Naive thymus-derived CD8-positive, alpha-beta T cell (primary cell): ENCODE measurements at regions not wholly inside any gene's neighbourhood (a gene's known extent, or its start where the extent isn't known, plus 50 kb on each side); places are given as distances from the start of the nearest gene placed in this dataset.
"Not testable (repeated sequence)": the region's sequence is repeated elsewhere in the genome, so short reads cannot be mapped to it uniquely, and the experiment has no call there.

ENCODE experiments used
- ATAC-seq, 2 donors: fragments of 150-1000 bp; cut with Tn5 transposase in 1 of 2; sonication (Bioruptor Pico), chemical (Tn5 transposase) in 1 of 2; 1 replicate in 1 of 2; 2 replicates in 1 of 2; pipeline ENCODE4 v1.10.0; 2021; ENCODE audit warnings: mild to moderate bottlenecking in 2 of 2, moderate library complexity in 2 of 2
- POLR2A ChIA-PET: fragments of 350-600 bp; sonication (Branson Sonifier 250); formaldehyde crosslinking; loops from one replicate; lab custom pipeline; 2021; ENCODE audit warnings: antibody characterized with exemption; lab: Charles Lee
- DNase-seq, 10 donors: peaks; one replicate each; pipeline versions ENCODE4 v3.0.0 to v3.0.0-alpha.2; 2020 to 2022
- H3K27ac Mint-ChIP-seq, 10 donors: one replicate each; pipeline ENCODE4 v1.8.0; 2020 to 2022; ENCODE audit warnings: mild to moderate bottlenecking in 10 of 10, mixed read lengths in 10 of 10, moderate library complexity in 4 of 10, inconsistent platforms in 1 of 10
- H3K27me3 Mint-ChIP-seq, 5 donors: one replicate each; pipeline ENCODE4 v1.8.0; 2021 to 2022; ENCODE audit warnings: mixed read lengths in 5 of 5
- H3K36me3 Mint-ChIP-seq, 3 donors: one replicate each; pipeline ENCODE4 v1.8.0; 2020 to 2022; ENCODE audit warnings: mixed read lengths in 3 of 3, mild to moderate bottlenecking in 2 of 3, inconsistent platforms in 1 of 3
- H3K4me1 Mint-ChIP-seq, 4 donors: one replicate each; pipeline ENCODE4 v1.8.0; 2021 to 2022; ENCODE audit warnings: mixed read lengths in 4 of 4
- H3K4me3 Mint-ChIP-seq, 10 donors: one replicate each; pipeline ENCODE4 v1.8.0; 2020 to 2022; ENCODE audit warnings: mild to moderate bottlenecking in 10 of 10, mixed read lengths in 10 of 10, moderate library complexity in 6 of 10, inconsistent platforms in 1 of 10
- H3K9me3 Mint-ChIP-seq, 9 donors: one replicate each; pipeline ENCODE4 v1.8.0; 2020 to 2022; ENCODE audit warnings: mixed read lengths in 9 of 9, mild to moderate bottlenecking in 3 of 9, inconsistent platforms in 1 of 9, moderate library complexity in 1 of 9

DNA sequence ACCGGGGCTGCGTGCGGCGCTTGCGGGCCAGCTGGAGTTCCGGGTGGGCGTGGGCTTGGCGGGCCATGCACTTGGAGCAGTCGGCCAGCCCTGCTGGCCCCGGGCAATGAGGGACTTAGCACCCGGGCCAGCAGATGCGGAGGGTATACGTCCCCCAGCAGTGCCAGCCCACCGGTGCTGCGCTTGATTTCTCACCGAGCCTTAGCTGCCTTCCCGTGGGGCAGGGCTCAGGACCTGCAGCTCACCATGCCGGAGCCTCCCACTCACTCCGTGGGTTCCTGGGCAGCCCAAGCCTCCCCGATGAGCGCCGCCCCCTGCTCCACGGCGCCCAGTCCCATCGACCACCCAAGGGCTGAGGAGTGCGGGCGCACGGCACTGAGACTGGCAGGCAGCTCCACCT is 51.4 kb upstream of the INPP4B start:
- ATAC-seq, H3K4me3 Mint-ChIP-seq, POLR2A ChIA-PET, H3K27me3 Mint-ChIP-seq, H3K27ac Mint-ChIP-seq, DNase-seq, H3K4me1 Mint-ChIP-seq: not testable (repeated sequence)
- Mint-ChIP-seq H3K36me3 (peaks cover 0 to 15% (median 5%) of the 10 kb centered on the region in 3 donors), H3K9me3 (peaks cover 11 to 39% (median 24%) of the 10 kb centered on the region in 9 donors)

DNA sequence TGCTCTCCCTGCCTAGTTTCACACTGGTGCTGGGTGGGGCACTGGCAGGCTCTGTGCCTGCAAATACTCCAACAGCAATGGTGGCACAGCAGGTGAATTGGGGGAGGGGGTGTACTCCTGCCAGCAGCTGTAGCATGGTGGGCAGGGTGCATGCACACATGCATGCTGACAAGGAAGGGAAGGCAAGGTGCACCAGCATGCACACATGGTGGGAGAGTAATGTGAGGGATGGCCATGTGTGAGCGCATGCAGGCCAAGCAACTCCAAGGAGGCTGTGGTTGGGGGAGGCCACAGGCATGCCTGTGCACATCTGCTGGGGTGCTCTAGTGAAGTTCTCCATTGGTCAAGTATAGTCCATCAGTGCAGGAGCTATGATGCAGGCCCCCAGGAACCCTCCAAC is 54.5 kb upstream of the INPP4B start:
- peaks cover 0 to 9% (median 0%) of the 10 kb centered on the region in 3 donors for H3K36me3 Mint-ChIP-seq
- POLR2A ChIA-PET, result no interaction called here
- peaks cover 0 to 23% (median 8%) of the 10 kb centered on the region in 9 donors for H3K9me3 Mint-ChIP-seq
- DNase-seq, result no peak
- no peaks in the 10 kb centered on the region for H3K4me1 Mint-ChIP-seq
- H3K27me3 Mint-ChIP-seq, result peaks cover 0 to 9% (median 2%) of the 10 kb centered on the region in 5 donors
- no peak for ATAC-seq
- H3K27ac Mint-ChIP-seq, result no peak overlapping the region
- H3K4me3 Mint-ChIP-seq, result no peak overlapping the region

DNA sequence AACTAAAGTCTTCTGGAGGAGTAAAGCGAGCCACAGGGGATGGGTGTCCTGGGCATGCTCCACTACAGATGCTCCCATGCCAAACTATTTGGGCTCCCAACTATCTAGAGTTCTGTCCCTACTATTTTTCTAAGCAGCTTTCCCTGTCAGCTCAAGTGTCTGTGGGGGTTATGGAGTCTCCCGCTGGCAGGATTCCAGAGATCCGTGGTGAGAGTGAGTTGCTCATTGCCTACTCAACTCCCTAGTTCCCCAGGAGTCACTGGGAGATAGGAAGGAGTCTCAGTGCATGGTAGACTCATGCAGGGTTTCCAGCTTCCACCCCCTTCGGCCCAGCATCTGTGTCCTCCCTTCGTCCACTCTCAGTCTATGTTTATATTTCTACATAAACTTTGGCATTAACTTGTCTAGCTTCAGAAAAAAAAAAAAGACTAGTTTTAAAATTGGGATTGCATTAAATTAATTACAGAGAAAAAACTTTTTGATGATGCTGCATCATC is 55.1 kb upstream of the INPP4B start:
- Mint-ChIP-seq H3K4me3 (no peak overlapping the region), H3K27me3 (peaks cover 0 to 12% (median 2%) of the 10 kb centered on the region in 5 donors), H3K4me1 (no peaks in the 10 kb centered on the region), H3K27ac (no peak overlapping the region), H3K9me3 (peaks cover 0 to 20% (median 14%) of the 10 kb centered on the region in 9 donors), H3K36me3 (peaks cover 0 to 8% (median 0%) of the 10 kb centered on the region in 3 donors)
- DNase-seq, result no peak
- ATAC-seq, result no peak
- POLR2A ChIA-PET, result no interaction called here

DNA sequence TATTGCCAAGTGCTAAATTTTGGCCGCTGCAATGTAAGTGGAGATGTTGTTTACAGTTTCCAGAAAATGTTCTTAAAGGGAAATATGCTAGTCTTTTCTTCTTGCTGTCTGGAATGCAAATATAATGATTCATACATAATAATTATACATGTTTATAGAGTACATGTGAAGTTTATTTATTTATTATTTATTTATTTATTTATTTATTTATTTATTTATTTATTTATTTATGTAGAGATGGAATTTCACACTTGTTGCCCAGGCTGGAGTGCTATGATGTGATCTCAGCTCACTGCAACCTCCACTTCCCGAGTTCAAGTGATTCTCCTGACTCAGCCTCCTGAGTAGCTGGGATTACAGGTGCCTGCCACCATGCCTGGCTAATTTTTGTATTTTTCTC is 57.5 kb upstream of the INPP4B start:
- H3K36me3 Mint-ChIP-seq, H3K27ac Mint-ChIP-seq, H3K4me1 Mint-ChIP-seq, H3K4me3 Mint-ChIP-seq, POLR2A ChIA-PET, DNase-seq, ATAC-seq: not testable (repeated sequence)
- peaks cover 0 to 18% (median 11%) of the 10 kb centered on the region in 9 donors for H3K9me3 Mint-ChIP-seq
- peaks cover 0 to 10% (median 4%) of the 10 kb centered on the region in 5 donors for H3K27me3 Mint-ChIP-seq

- ATAC-seq (no peak), DNase-seq (no peak)
- Mint-ChIP-seq H3K4me3 (no peak overlapping the region), H3K36me3 (peaks cover 0 to 2% (median 0%) of the 10 kb centered on the region in 3 donors), H3K27me3 (peaks cover 4 to 13% (median 10%) of the 10 kb centered on the region in 5 donors), H3K27ac (no peak overlapping the region), H3K9me3 (peaks cover 0 to 17% (median 9%) of the 10 kb centered on the region in 9 donors), H3K4me1 (no peaks in the 10 kb centered on the region)
- POLR2A ChIA-PET, result no interaction called here
Observed at GRCh38 chr4:142909908-142910307, 63.8 kb upstream of the INPP4B start.

DNA sequence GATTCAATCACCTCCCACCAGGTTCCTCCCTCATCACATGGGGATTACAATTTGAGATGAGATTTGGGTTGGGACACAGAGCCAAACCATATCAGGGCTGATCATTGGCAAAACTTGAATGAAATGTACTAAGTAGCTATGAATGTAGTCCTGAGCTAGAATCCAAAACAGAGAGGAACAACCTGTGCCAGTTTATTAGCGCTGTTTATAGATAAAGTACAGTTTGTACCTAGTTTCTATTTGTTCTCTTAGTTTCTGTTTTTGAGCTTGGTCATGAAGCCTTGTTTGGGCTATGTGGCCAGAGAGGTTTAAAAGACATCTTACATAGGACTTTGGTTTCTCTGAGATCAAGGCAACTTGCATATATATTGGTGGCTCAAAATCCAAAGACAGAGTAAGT is 66.9 kb upstream of the INPP4B start:
- H3K4me1 Mint-ChIP-seq, result no peaks in the 10 kb centered on the region
- H3K27ac Mint-ChIP-seq, result no peak overlapping the region
- no peak for DNase-seq
- H3K27me3 Mint-ChIP-seq, result peaks cover 2 to 10% (median 3%) of the 10 kb centered on the region in 5 donors
- no peak overlapping the region for H3K4me3 Mint-ChIP-seq
- peaks cover 0 to 2% (median 0%) of the 10 kb centered on the region in 9 donors for H3K9me3 Mint-ChIP-seq
- no peaks in the 10 kb centered on the region for H3K36me3 Mint-ChIP-seq
- no peak for ATAC-seq
- POLR2A ChIA-PET, result no interaction called here

DNA sequence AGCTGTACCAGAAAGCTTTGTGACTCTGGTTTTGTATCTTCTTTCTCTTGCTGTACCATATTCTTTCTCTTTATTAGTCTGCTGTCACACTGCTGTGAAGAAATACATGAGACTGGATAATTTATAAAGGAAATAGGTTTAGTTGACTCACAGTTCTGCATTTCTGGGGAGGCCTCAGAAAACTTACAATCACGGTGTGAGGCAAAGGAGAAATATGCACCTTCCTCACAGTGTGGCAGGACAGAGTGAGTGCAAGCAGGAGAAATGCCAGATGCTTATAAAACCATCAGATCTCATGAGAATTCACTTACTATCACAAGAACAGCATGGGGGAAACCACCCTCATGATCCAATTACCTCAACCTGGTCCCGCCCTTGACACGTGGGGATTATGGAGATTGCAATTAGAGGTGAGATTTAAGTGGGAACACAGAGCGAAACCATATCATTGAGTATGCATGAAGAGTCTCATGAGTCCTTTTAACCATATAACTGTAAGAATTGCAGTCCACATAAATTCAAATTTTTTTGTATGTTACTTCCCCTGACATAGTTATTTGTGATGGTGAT is 67.4 kb upstream of the INPP4B start:
- H3K4me3 Mint-ChIP-seq, result no peak overlapping the region
- H3K4me1 Mint-ChIP-seq, result no peaks in the 10 kb centered on the region
- no peak for ATAC-seq
- peaks cover 2 to 10% (median 3%) of the 10 kb centered on the region in 5 donors for H3K27me3 Mint-ChIP-seq
- H3K36me3 Mint-ChIP-seq, result no peaks in the 10 kb centered on the region
- POLR2A ChIA-PET, result no interaction called here
- H3K9me3 Mint-ChIP-seq, result peaks cover 0 to 1% (median 0%) of the 10 kb centered on the region in 9 donors
- H3K27ac Mint-ChIP-seq, result no peak overlapping the region
- no peak for DNase-seq

- Mint-ChIP-seq H3K4me1 (no peaks in the 10 kb centered on the region), H3K4me3 (no peak overlapping the region), H3K27me3 (peaks cover 0 to 2% (median under 1%) of the 10 kb centered on the region in 5 donors), H3K9me3 (peaks cover 0 to 4% (median 0%) of the 10 kb centered on the region in 9 donors), H3K27ac (no peak overlapping the region), H3K36me3 (no peaks in the 10 kb centered on the region)
- ATAC-seq, result no peak
- no peak for DNase-seq
- POLR2A ChIA-PET, result no interaction called here
Observed at GRCh38 chr4:142917678-142918077, 71.6 kb upstream of the INPP4B start.

- ATAC-seq, result no peak
- no peaks in the 10 kb centered on the region for H3K4me1 Mint-ChIP-seq
- DNase-seq, result no peak
- peaks cover 0 to 4% (median 0%) of the 10 kb centered on the region in 9 donors for H3K9me3 Mint-ChIP-seq
- no peak overlapping the region for H3K27ac Mint-ChIP-seq
- no peak overlapping the region for H3K4me3 Mint-ChIP-seq
- H3K27me3 Mint-ChIP-seq, result peaks cover 0 to 4% (median 2%) of the 10 kb centered on the region in 5 donors
- H3K36me3 Mint-ChIP-seq, result no peaks in the 10 kb centered on the region
- POLR2A ChIA-PET, result no interaction called here
Observed at GRCh38 chr4:142922720-142923119, 76.6 kb upstream of the INPP4B start.

DNA sequence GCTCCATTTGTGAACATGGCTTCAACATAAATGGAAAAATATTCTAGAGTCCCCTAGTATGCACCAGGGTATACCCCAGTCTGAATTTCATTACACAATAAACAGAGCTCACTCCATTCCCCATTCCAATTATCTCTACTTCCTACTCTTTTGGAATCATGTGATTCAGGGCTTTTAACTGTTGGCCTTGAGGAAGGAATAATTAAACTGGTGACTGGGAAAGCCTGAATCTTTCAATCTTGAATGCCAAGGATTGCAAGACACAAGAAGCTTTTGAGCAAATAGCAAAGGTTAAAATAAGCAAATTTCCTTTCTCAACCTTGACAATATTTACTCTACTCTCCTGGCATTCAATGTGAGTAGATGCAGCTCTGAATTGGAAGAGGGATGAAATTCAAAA is 77.5 kb upstream of the INPP4B start:
- Mint-ChIP-seq H3K36me3 (no peaks in the 10 kb centered on the region), H3K27ac (no peak overlapping the region), H3K9me3 (peaks cover 0 to 4% (median 0%) of the 10 kb centered on the region in 9 donors), H3K27me3 (peaks cover 0 to 4% (median 2%) of the 10 kb centered on the region in 5 donors), H3K4me1 (no peaks in the 10 kb centered on the region), H3K4me3 (no peak overlapping the region)
- DNase-seq (no peak), ATAC-seq (no peak)
- POLR2A ChIA-PET, result no interaction called here

DNA sequence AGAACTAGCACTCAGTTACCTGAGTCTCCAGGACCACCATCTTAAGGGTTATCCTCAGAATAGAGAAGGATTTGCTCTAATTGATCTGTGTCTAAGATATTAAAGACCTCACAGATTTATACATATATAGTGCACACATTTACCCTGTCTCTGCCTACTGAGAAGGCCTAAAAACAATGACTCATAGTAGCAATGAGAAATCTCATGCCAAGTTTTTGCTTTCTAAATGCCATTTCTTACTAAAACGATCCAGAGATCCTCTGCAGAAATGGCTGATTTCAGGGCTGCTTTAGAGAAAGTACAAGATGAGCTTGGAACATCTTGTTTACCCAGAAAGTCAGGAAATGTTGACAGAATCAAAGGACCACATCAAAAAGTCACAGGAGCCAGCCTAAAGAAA is 79.1 kb upstream of the INPP4B start:
- Mint-ChIP-seq H3K27ac (no peak overlapping the region), H3K4me3 (no peak overlapping the region), H3K9me3 (peaks cover 0 to 4% (median 0%) of the 10 kb centered on the region in 9 donors), H3K27me3 (peaks cover 0 to 10% (median 3%) of the 10 kb centered on the region in 5 donors), H3K36me3 (no peaks in the 10 kb centered on the region), H3K4me1 (no peaks in the 10 kb centered on the region)
- ATAC-seq (no peak), DNase-seq (no peak)
- POLR2A ChIA-PET, result no interaction called here

- peaks cover 0 to 10% (median 1%) of the 10 kb centered on the region in 5 donors for H3K27me3 Mint-ChIP-seq
- no peaks in the 10 kb centered on the region for H3K36me3 Mint-ChIP-seq
- ATAC-seq (no peak), DNase-seq (no peak)
- H3K9me3 Mint-ChIP-seq, result no peaks in the 10 kb centered on the region
- H3K4me1 Mint-ChIP-seq, result no peaks in the 10 kb centered on the region
- no peak overlapping the region for H3K4me3 Mint-ChIP-seq
- no peak overlapping the region for H3K27ac Mint-ChIP-seq
- POLR2A ChIA-PET, result no interaction called here
Observed at GRCh38 chr4:142927721-142928120, 81.6 kb upstream of the INPP4B start.

DNA sequence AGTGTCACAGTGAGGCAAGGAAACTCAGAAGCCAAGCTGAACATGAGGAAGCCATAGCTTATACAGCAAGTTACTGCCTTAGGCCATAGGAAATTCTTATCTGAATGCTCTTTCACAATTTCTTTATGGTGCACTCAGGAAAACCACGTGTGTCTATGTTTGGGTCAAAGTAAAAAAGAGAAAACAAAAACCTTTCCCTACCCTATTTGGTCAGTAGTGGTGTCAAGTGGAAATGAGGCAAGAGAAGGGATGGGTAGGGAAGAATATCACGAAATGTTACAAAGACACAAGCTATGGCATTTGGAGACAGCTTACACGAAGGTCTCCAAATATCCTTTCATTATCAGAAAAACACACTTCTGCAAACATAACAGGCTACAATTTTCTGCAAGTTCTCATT is 83.4 kb upstream of the INPP4B start:
- H3K27ac Mint-ChIP-seq, result no peak overlapping the region
- no peak for DNase-seq
- H3K36me3 Mint-ChIP-seq, result no peaks in the 10 kb centered on the region
- ATAC-seq, result no peak
- H3K4me1 Mint-ChIP-seq, result no peaks in the 10 kb centered on the region
- no peaks in the 10 kb centered on the region for H3K9me3 Mint-ChIP-seq
- H3K27me3 Mint-ChIP-seq, result peaks cover 0 to 10% (median 1%) of the 10 kb centered on the region in 5 donors
- POLR2A ChIA-PET, result no interaction called here
- H3K4me3 Mint-ChIP-seq, result no peak overlapping the region

DNA sequence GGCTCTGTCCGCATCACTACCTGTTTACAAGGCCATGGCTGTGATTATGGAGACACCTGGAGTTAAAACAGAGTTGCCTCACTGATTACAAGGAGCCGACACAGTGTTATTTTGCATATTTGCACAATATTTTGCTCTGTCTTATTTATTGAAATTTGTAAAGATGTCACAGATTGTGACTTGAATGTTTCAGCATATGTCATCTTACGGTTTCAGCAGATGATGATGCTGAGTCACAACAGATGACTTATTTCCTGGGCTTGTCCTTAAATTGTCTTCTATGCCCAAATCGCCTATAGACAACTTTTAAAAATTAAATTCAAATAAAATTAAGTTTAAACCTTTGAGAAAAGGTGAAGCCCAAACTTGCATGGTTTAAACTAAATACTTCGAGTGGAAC is 87.1 kb upstream of the INPP4B start:
- H3K4me3 Mint-ChIP-seq, result no peak overlapping the region
- H3K27ac Mint-ChIP-seq, result no peak overlapping the region
- DNase-seq (no peak), ATAC-seq (no peak)
- H3K4me1 Mint-ChIP-seq, result no peaks in the 10 kb centered on the region
- H3K9me3 Mint-ChIP-seq, result no peaks in the 10 kb centered on the region
- peaks cover 0 to 6% (median 0%) of the 10 kb centered on the region in 5 donors for H3K27me3 Mint-ChIP-seq
- POLR2A ChIA-PET, result no interaction called here
- H3K36me3 Mint-ChIP-seq, result no peaks in the 10 kb centered on the region
